ENCODE measurements at regions not wholly inside any gene's neighbourhood (a gene's known extent, or its start where the extent isn't known, plus 50 kb on each side); places are given as distances from the start of the nearest gene placed in this dataset.
"Not testable (repeated sequence)": the region's sequence is repeated elsewhere in the genome, so short reads cannot be mapped to it uniquely, and the experiment has no call there.

DNA sequence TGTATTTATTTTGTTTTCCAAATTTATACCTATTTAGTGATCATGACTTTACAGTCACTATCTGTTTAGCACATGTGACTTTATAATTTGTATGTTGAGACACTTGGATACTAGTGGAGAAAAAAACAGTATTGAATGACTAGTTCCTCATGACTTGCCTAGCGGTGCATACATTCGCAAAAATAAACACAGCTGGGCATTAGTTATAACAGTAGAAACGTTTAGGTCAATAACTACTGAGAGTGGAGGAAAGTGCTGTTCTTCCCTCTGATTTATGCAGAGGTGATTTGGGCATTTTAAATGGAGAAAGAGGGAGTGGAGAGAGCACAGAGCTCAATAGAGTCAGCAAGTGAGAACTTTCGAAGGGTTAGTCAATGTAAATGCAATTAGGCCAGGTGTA is 1679.0 kb upstream of the B3GALT2 start:
- H2AFZ ChIP-seq (ENCODE audit: low read length), result no peak overlapping the region
- no peaks in the 10 kb centered on the region for H3K79me2 ChIP-seq (ENCODE audit: insufficient read depth, low read length)
- no peaks in the 10 kb centered on the region for H3K4me1 ChIP-seq (ENCODE audit: insufficient read depth, low read length)
- H3K4me2 ChIP-seq (ENCODE audit: insufficient read depth, low read length), result no peak overlapping the region
- TF ChIP-seq, protein P1, sequence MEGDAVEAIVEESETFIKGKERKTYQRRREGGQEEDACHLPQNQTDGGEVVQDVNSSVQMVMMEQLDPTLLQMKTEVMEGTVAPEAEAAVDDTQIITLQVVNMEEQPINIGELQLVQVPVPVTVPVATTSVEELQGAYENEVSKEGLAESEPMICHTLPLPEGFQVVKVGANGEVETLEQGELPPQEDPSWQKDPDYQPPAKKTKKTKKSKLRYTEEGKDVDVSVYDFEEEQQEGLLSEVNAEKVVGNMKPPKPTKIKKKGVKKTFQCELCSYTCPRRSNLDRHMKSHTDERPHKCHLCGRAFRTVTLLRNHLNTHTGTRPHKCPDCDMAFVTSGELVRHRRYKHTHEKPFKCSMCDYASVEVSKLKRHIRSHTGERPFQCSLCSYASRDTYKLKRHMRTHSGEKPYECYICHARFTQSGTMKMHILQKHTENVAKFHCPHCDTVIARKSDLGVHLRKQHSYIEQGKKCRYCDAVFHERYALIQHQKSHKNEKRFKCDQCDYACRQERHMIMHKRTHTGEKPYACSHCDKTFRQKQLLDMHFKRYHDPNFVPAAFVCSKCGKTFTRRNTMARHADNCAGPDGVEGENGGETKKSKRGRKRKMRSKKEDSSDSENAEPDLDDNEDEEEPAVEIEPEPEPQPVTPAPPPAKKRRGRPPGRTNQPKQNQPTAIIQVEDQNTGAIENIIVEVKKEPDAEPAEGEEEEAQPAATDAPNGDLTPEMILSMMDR (IDR thresholded peaks at IDR 0.05; ENCODE audit: extremely low read depth, low read depth, low read length), result no peak
- H3K36me3 ChIP-seq (ENCODE audit: insufficient read depth, low read length), result no peaks in the 10 kb centered on the region
- H3K4me3 ChIP-seq (ENCODE audit: insufficient read depth, low read length), result no peak overlapping the region
- no peak for DNase-seq (ENCODE audit: insufficient read length, low spot score, missing footprints)
- H4K20me1 ChIP-seq (ENCODE audit: insufficient read depth, low read length), result no peaks in the 10 kb centered on the region
- H3K9me3 ChIP-seq (ENCODE audit: low read depth, low read length), result no peaks in the 10 kb centered on the region
- no peaks in the 10 kb centered on the region for H3K27me3 ChIP-seq (ENCODE audit: insufficient read depth, low read length)
- H3K27ac ChIP-seq (ENCODE audit: low read depth, low read length), result no peak overlapping the region

DNA sequence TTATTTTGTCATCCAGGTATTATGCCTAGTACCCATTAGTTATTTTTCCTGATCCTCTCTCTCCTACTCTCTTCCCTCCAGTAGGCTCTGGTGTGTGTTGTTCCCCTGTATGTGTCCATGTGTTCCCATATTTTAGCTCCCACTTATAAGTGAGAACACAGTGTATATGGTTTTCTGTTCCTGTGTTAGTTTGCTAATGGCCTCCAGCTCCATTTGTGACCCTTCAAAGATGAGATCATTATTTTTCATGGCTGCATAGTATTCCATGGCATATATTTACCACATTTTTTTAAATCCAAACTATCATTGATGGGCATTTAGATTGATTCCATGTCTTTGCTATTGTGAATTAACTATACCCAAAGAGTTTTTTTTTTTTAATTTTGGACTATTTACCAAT is 1675.7 kb upstream of the B3GALT2 start:
- Histone ChIP-seq H3K4me1 (ENCODE audit: insufficient read depth, low read length) (no peaks in the 10 kb centered on the region), H4K20me1 (ENCODE audit: insufficient read depth, low read length) (no peaks in the 10 kb centered on the region), H3K79me2 (ENCODE audit: insufficient read depth, low read length) (no peaks in the 10 kb centered on the region), H3K36me3 (ENCODE audit: insufficient read depth, low read length) (no peaks in the 10 kb centered on the region), H3K27me3 (ENCODE audit: insufficient read depth, low read length) (no peaks in the 10 kb centered on the region), H3K27ac (ENCODE audit: low read depth, low read length) (no peak overlapping the region), H2AFZ (ENCODE audit: low read length) (no peak overlapping the region), H3K4me3 (ENCODE audit: insufficient read depth, low read length) (no peak overlapping the region), H3K9me3 (ENCODE audit: low read depth, low read length) (no peaks in the 10 kb centered on the region), H3K4me2 (ENCODE audit: insufficient read depth, low read length) (no peak overlapping the region)
- TF ChIP-seq, protein P1 (IDR thresholded peaks at IDR 0.05; ENCODE audit: extremely low read depth, low read depth, low read length), result no peak
- DNase-seq (ENCODE audit: insufficient read length, low spot score, missing footprints), result no peak

DNA sequence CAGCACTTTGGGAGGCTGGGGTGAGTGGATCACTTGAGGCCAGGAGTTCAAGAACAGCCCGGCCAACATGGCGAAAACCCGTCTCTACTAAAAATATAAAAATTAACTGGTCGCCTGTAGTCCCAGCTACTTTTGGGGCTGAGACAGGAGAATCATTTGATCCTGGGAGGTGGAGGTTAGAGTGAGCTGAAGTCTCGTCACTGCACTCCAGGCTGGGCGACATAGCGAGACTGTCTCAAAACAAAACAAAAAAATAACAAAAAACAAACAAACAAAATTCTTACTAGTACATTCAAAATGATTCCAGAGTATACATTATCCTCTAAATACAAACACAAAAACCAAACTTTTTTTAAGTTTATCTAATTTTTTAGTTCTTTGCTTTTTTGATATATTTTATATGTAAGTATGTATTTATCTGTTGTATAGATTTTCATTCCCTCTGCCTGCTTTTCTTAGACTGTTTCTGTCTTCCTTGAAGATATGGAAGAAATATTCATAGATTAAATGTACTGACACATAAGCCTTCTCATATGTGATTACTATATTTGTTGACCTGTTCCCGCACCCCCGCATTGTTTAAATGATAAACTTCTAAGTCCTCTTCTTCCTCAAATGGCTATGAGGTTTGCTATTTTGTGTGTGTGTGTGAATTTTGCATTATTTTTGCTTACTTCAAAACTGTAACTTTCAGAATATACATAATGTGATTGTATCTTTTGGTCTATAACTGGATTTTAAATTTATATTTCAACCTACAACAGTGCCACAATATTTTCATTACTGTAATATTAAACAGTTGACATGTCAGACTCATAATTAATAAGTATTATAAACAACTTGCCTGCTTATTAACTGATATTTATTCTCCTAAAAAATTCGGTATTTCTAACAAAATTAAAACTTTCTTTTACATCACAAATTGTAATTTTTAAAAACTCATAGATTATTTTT is 1674.1 kb upstream of the B3GALT2 start:
- no peak overlapping the region for H3K4me2 ChIP-seq (ENCODE audit: insufficient read depth, low read length)
- no peaks in the 10 kb centered on the region for H3K27me3 ChIP-seq (ENCODE audit: insufficient read depth, low read length)
- H2AFZ ChIP-seq (ENCODE audit: low read length), result no peak overlapping the region
- no peak overlapping the region for H3K4me3 ChIP-seq (ENCODE audit: insufficient read depth, low read length)
- no peaks in the 10 kb centered on the region for H3K79me2 ChIP-seq (ENCODE audit: insufficient read depth, low read length)
- DNase-seq (ENCODE audit: insufficient read length, low spot score, missing footprints), result no peak
- H3K4me1 ChIP-seq (ENCODE audit: insufficient read depth, low read length), result no peaks in the 10 kb centered on the region
- no peaks in the 10 kb centered on the region for H4K20me1 ChIP-seq (ENCODE audit: insufficient read depth, low read length)
- no peaks in the 10 kb centered on the region for H3K36me3 ChIP-seq (ENCODE audit: insufficient read depth, low read length)
- no peak overlapping the region for H3K27ac ChIP-seq (ENCODE audit: low read depth, low read length)
- no peaks in the 10 kb centered on the region for H3K9me3 ChIP-seq (ENCODE audit: low read depth, low read length)
- TF ChIP-seq, protein P1 (IDR thresholded peaks at IDR 0.05; ENCODE audit: extremely low read depth, low read depth, low read length), result no peak

DNA sequence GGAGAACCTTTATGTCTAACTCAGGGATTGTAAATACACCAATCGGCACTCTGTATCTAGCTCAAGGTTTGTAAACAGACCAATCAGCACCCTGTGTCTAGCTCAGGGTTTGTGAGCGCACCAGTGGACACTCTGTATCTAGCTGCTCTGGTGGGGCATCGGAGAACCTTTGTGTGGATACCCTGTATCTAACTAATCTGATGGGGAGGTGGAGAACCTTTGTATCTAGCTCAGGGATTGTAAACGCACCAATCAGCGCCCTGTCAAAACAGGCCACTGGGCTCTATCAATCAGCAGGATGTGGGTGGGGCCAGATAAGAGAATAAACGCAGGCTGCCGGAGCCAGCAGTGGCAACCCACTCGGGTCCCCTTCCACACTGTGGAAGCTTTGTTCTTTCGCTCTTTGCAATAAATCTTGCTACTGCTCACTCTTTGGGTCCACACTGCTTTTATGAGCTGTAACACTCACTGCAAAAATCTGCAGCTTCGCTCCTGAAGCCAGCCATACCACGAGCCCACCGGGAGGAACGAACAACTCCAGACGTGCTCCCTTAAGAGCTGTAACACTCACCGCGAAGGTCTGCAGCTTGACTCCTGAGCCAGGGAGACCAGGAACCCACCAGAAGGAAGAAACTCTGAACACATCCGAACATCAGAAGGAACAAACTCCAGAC is 1673.2 kb upstream of the B3GALT2 start:
- DNase-seq (ENCODE audit: insufficient read length, low spot score, missing footprints); H3K27ac ChIP-seq (ENCODE audit: low read depth, low read length); H3K27me3 ChIP-seq (ENCODE audit: insufficient read depth, low read length); H3K4me3 ChIP-seq (ENCODE audit: insufficient read depth, low read length); H2AFZ ChIP-seq (ENCODE audit: low read length); H3K79me2 ChIP-seq (ENCODE audit: insufficient read depth, low read length); H3K36me3 ChIP-seq (ENCODE audit: insufficient read depth, low read length); H3K4me2 ChIP-seq (ENCODE audit: insufficient read depth, low read length); H4K20me1 ChIP-seq (ENCODE audit: insufficient read depth, low read length); H3K4me1 ChIP-seq (ENCODE audit: insufficient read depth, low read length); H3K9me3 ChIP-seq (ENCODE audit: low read depth, low read length): not testable (repeated sequence)

DNA sequence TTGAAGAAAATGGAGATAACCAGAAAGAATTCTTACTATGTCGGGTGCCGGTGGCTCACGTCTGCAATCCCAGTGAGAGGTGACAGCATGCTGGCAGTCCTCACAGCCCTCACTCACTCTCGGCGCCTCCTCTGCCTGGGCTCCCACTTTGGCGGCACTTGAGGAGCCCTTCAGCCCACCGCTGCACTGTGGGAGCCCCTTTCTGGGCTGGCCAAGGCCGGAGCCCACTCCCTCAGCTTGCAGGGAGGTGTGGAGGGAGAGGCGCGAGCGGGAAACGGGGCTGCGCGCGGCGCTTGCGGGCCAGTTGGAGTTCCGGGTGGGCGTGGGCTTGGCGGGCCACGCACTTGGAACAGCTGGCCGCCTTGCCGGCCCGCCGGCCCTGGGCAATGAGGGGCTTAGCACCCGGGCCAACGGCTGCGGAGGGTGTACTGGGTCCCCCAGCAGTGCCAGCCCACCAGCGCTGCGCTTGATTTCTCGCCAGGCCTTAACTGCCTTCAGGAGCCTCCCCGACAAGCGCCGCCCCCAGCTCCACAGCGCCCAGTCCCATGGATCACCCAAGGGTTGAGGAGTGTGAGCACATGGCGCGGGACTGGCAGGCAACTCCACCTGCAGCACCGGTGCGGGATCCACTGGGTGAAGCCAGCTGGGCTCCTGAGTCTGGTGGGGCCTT is 1672.5 kb upstream of the B3GALT2 start:
- not testable (repeated sequence) for H3K27ac ChIP-seq (ENCODE audit: low read depth, low read length); H3K36me3 ChIP-seq (ENCODE audit: insufficient read depth, low read length); H3K4me2 ChIP-seq (ENCODE audit: insufficient read depth, low read length); H3K79me2 ChIP-seq (ENCODE audit: insufficient read depth, low read length); H4K20me1 ChIP-seq (ENCODE audit: insufficient read depth, low read length); H3K27me3 ChIP-seq (ENCODE audit: insufficient read depth, low read length); H3K4me1 ChIP-seq (ENCODE audit: insufficient read depth, low read length); H3K9me3 ChIP-seq (ENCODE audit: low read depth, low read length); H3K4me3 ChIP-seq (ENCODE audit: insufficient read depth, low read length); DNase-seq (ENCODE audit: insufficient read length, low spot score, missing footprints); H2AFZ ChIP-seq (ENCODE audit: low read length)

All from osteoblast (primary cell).